Neural cell (in vitro differentiated cells): ENCODE measurements at regions not wholly inside any gene's neighbourhood (a gene's known extent, or its start where the extent isn't known, plus 50 kb on each side); places are given as distances from the start of the nearest gene placed in this dataset.

ENCODE experiments used
- H2AFZ ChIP-seq: fragments of 200-600, 300-800 bp; sonication (generic), shearing (Covaris generic); 2 replicates; pipeline ENCODE4 v1.6.0; 2014; ENCODE audit warnings: low read depth, mild to moderate bottlenecking, antibody characterized with exemption, low read length, moderate library complexity
- H3F3A ChIP-seq: fragments of 200-600 bp; shearing (Covaris generic); 2 replicates; pipeline ENCODE4 v1.6.1; 2016; ENCODE audit warnings: mild to moderate bottlenecking, moderate library complexity, mixed read lengths, antibody characterized with exemption, low read length; ENCODE audit not compliant: insufficient read depth, poor library complexity, severe bottlenecking
- H3K27ac ChIP-seq: fragments of 200-600, 300-800 bp; sonication (generic), shearing (Covaris generic); 2 replicates; pipeline ENCODE4 v1.5.1; 2014; ENCODE audit warnings: mild to moderate bottlenecking, low read length, moderate library complexity
- H3K27me3 ChIP-seq: fragments of 300-800, 200-600 bp; sonication (generic), shearing (Covaris generic); 2 replicates; pipeline ENCODE4 v1.6.0; 2014; ENCODE audit warnings: mild to moderate bottlenecking, low read depth, low read length, moderate library complexity; ENCODE audit not compliant: insufficient read depth
- H3K36me3 ChIP-seq: fragments of 300-800, 200-600 bp; sonication (generic), shearing (Covaris generic); 2 replicates; pipeline ENCODE4 v1.5.1; 2014; ENCODE audit warnings: mild to moderate bottlenecking, antibody characterized with exemption, low read length, moderate library complexity; ENCODE audit not compliant: insufficient read depth
- H3K4me2 ChIP-seq: fragments of 300-800, 200-600 bp; sonication (generic), shearing (Covaris generic); 2 replicates; pipeline ENCODE4 v1.6.0; 2014; ENCODE audit warnings: mild to moderate bottlenecking, low read length
- H3K4me3 ChIP-seq: fragments of 300-800, 200-600 bp; sonication (generic), shearing (Covaris generic); 2 replicates; pipeline ENCODE4 v1.5.1; 2014; ENCODE audit warnings: mild to moderate bottlenecking, low read length, moderate library complexity
- H3K79me2 ChIP-seq: fragments of 200-600 bp; shearing (Covaris generic); replicated peaks from 2 replicates; pipeline ENCODE4 v1.6.0; 2014; ENCODE audit warnings: mild to moderate bottlenecking, low read length, moderate library complexity; ENCODE audit not compliant: insufficient read depth
- H3K9ac ChIP-seq: fragments of 300-800, 200-600 bp; sonication (generic), shearing (Covaris generic); 2 replicates; pipeline ENCODE4 v1.6.1; 2016; ENCODE audit warnings: mild to moderate bottlenecking, low read length, mixed read lengths
- H3K9me2 ChIP-seq: fragments of 200-600 bp; shearing (Covaris generic); 2 replicates; pipeline ENCODE4 v1.6.1; 2016; ENCODE audit warnings: mild to moderate bottlenecking, low read length, mixed read lengths; ENCODE audit not compliant: insufficient read depth
- H3K9me3 ChIP-seq: fragments of 200-600, 300-800 bp; sonication (generic), shearing (Covaris generic); 2 replicates; pipeline ENCODE4 v1.6.1; 2016; ENCODE audit warnings: mild to moderate bottlenecking, mixed run types, low read length, moderate library complexity, mixed read lengths
- H4K20me1 ChIP-seq: fragments of 200-600 bp; shearing (Covaris generic); 2 replicates; pipeline ENCODE4 v1.6.1; 2016; ENCODE audit warnings: mild to moderate bottlenecking, mixed run types; ENCODE audit not compliant: insufficient read depth
- EP300 ChIP-seq: fragments of 450-650 bp; conservative IDR thresholded peaks from 2 replicates; pipeline ENCODE4 v1.6.1; 2014; ENCODE audit warnings: antibody characterized with exemption, mild to moderate bottlenecking, moderate library complexity; ENCODE audit not compliant: poor library complexity, severe bottlenecking
- EZH2 ChIP-seq: fragments of 200-600, 300-800 bp; shearing (Covaris generic), sonication (generic); IDR thresholded peaks from 2 replicates; pipeline ENCODE4 v1.6.1; 2014; ENCODE audit warnings: antibody characterized with exemption, low read length, borderline replicate concordance, mild to moderate bottlenecking; ENCODE audit not compliant: insufficient read depth, poor library complexity, severe bottlenecking
- MXI1 ChIP-seq: fragments of 450-650 bp; conservative IDR thresholded peaks from 2 replicates; pipeline ENCODE4 v1.6.1; 2014; ENCODE audit warnings: antibody characterized with exemption, mild to moderate bottlenecking; ENCODE audit not compliant: poor library complexity, severe bottlenecking
- POLR2AphosphoS5 ChIP-seq: IDR thresholded peaks from 2 replicates; pipeline ENCODE4 v1.6.1; 2012
- RAD21 ChIP-seq: fragments of 450-650 bp; conservative IDR thresholded peaks from 2 replicates; pipeline ENCODE4 v1.6.1; 2014; ENCODE audit warnings: antibody characterized with exemption, mild to moderate bottlenecking, moderate library complexity
- REST ChIP-seq: IDR thresholded peaks from 2 replicates; pipeline ENCODE4 v1.6.1; 2012; ENCODE audit warnings: borderline replicate concordance
- SMC3 ChIP-seq: fragments of 450-650 bp; conservative IDR thresholded peaks from 2 replicates; pipeline ENCODE4 v1.6.1; 2014; ENCODE audit warnings: antibody characterized with exemption, mild to moderate bottlenecking, moderate library complexity; ENCODE audit not compliant: poor library complexity
- TAF1 ChIP-seq: IDR thresholded peaks from 2 replicates; pipeline ENCODE4 v1.6.1; 2012; ENCODE audit warnings: low read depth
- TF ChIP-seq, protein P1 (sequence below): fragments of 450-650 bp; IDR thresholded peaks from 2 replicates; pipeline ENCODE4 v1.5.1; 2014; ENCODE audit warnings: antibody characterized with exemption, mild to moderate bottlenecking, moderate library complexity; ENCODE audit not compliant: poor library complexity, severe bottlenecking

DNA sequence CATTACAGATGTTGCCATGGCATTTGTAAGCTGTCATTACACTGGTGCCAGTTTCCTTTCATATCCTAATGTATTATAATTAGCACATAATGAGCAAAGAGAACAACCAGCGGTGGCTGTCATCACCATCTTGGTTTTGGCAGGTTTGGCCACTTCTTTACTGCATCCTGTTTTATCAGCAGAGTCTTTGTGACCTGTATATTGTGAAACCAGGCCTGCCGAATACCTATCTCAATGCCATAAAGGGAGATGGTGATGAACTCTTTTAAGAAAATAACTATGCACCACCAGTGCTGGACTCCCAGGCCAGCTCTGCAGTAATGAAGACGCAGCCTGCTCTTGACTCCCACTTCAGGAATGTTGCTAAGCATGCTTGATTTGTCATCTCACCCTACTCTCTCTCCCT is 458.1 kb upstream of the NR2F2 start:
- Histone ChIP-seq H3K27me3 (no peaks in the 10 kb centered on the region), H3K4me2 (no peak overlapping the region), H4K20me1 (no peaks in the 10 kb centered on the region), H3F3A (no peaks in the 10 kb centered on the region), H3K27ac (no peak overlapping the region), H3K9ac (no peak overlapping the region), H3K9me3 (no peaks in the 10 kb centered on the region), H2AFZ (no peak overlapping the region), H3K36me3 (no peaks in the 10 kb centered on the region), H3K79me2 (no peaks in the 10 kb centered on the region), H3K9me2 (no peaks in the 10 kb centered on the region), H3K4me3 (no peak overlapping the region)
- TF ChIP-seq RAD21, result no peak
- TF ChIP-seq EZH2, result no peak
- TF ChIP-seq REST, result no peak
- TF ChIP-seq, protein P1, sequence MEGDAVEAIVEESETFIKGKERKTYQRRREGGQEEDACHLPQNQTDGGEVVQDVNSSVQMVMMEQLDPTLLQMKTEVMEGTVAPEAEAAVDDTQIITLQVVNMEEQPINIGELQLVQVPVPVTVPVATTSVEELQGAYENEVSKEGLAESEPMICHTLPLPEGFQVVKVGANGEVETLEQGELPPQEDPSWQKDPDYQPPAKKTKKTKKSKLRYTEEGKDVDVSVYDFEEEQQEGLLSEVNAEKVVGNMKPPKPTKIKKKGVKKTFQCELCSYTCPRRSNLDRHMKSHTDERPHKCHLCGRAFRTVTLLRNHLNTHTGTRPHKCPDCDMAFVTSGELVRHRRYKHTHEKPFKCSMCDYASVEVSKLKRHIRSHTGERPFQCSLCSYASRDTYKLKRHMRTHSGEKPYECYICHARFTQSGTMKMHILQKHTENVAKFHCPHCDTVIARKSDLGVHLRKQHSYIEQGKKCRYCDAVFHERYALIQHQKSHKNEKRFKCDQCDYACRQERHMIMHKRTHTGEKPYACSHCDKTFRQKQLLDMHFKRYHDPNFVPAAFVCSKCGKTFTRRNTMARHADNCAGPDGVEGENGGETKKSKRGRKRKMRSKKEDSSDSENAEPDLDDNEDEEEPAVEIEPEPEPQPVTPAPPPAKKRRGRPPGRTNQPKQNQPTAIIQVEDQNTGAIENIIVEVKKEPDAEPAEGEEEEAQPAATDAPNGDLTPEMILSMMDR, result no peak
- no peak for TF ChIP-seq POLR2AphosphoS5
- TF ChIP-seq SMC3, result no peak
- no peak for TF ChIP-seq EP300
- TF ChIP-seq TAF1, result no peak
- no peak for TF ChIP-seq MXI1

GRCh38 chr15:95874637-95875036 is 455.9 kb upstream of the NR2F2 start:
- H3K27ac ChIP-seq, result no peak overlapping the region
- no peaks in the 10 kb centered on the region for H3K9me3 ChIP-seq
- no peaks in the 10 kb centered on the region for H3F3A ChIP-seq
- no peak overlapping the region for H3K4me3 ChIP-seq
- no peak overlapping the region for H3K4me2 ChIP-seq
- no peaks in the 10 kb centered on the region for H3K27me3 ChIP-seq
- H2AFZ ChIP-seq, result no peak overlapping the region
- no peaks in the 10 kb centered on the region for H4K20me1 ChIP-seq
- TF ChIP-seq EZH2 (no peak), MXI1 (no peak), EP300 (no peak), REST (no peak), RAD21 (no peak), POLR2AphosphoS5 (no peak), SMC3 (no peak), TAF1 (no peak)
- TF ChIP-seq, protein P1, result no peak
- H3K9ac ChIP-seq, result no peak overlapping the region
- no peaks in the 10 kb centered on the region for H3K79me2 ChIP-seq
- no peaks in the 10 kb centered on the region for H3K9me2 ChIP-seq
- H3K36me3 ChIP-seq, result no peaks in the 10 kb centered on the region
